ENCODE measurements at regions not wholly inside any gene's neighbourhood (a gene's known extent, or its start where the extent isn't known, plus 50 kb on each side); places are given as distances from the start of the nearest gene placed in this dataset.

GRCh38 chr10:37710831-37711616 is 146.4 kb downstream of the ZNF248 start (continued):
- no peak for TF ChIP-seq NFYB (IDR thresholded peaks at IDR 0.05; ENCODE audit: insufficient read depth, low read depth, low read length)

- no peak for ATAC-seq
- H3K27ac ChIP-seq (ENCODE audit: control insufficient read depth, insufficient read depth): no peak overlapping the region
- no peak for FAIRE-seq
- intact Hi-C loops (cut with micrococcal nuclease; ENCODE audit: unreplicated experiment): no loop called here
- no peaks in the 10 kb centered on the region for H3K4me1 ChIP-seq (ENCODE audit: control insufficient read depth, insufficient read depth, low read length)
- WGBS (ENCODE audit: insufficient coverage, insufficient replicate concordance, low lambda C conversion rate, missing lambda C conversion rate): 53% methylated on average over 2 of the region's 2 CpGs
- no peak for DNase-seq (ENCODE audit: low read depth, low spot score)
- ChIA-PET SMC1A (ENCODE audit: uncharacterized antibody, unreplicated experiment) (no interaction called here), RAD21 (ENCODE audit: unreplicated experiment) (no interaction called here), POLR2A (no interaction called here), CTCF (interaction anchor here (0.8 kb wide), 1 partner anchor 16 kb away, joined by 3 read pairs; no protein-coding TSS in a partner anchor)
- no peak overlapping the region for H2AFZ ChIP-seq (ENCODE audit: control insufficient read depth, low read depth, low read length)
- no peaks in the 10 kb centered on the region for H3K36me3 ChIP-seq (ENCODE audit: control insufficient read depth in 2 of 2, insufficient read depth in 2 of 2, low read length in 1 of 2)
- H3K4me2 ChIP-seq (ENCODE audit: control insufficient read depth, insufficient read depth): no peak overlapping the region
- in situ Hi-C loops (cut with MboI): no loop called here
- no peaks in the 10 kb centered on the region for H4K20me1 ChIP-seq (ENCODE audit: control insufficient read depth, insufficient read depth)
- no peak overlapping the region for H3K4me3 ChIP-seq
- no TSS peak for BruUV-seq (replicated peaks)
- H3K79me2 ChIP-seq (ENCODE audit: control insufficient read depth, insufficient read depth, low read length): no peaks in the 10 kb centered on the region
- no peak overlapping the region for H3K9ac ChIP-seq (ENCODE audit: control insufficient read depth, insufficient read depth, low read length)
- no peaks in the 10 kb centered on the region; the same call in 2 of the 3 replicates for H3K9me3 ChIP-seq (replicated peaks; ENCODE audit: control insufficient read depth, insufficient read depth, low read length)
- H3K27me3 ChIP-seq (replicated peaks in 1 of 2; ENCODE audit: control insufficient read depth in 2 of 2, insufficient read depth in 2 of 2, low read length in 1 of 2): no peaks in the 10 kb centered on the region
- no peak for TF ChIP-seq LARP7 (IDR thresholded peaks at IDR 0.05)
- TF ChIP-seq IRF4 (IDR thresholded peaks at IDR 0.05; ENCODE audit: low read depth, low read length): no peak
- TF ChIP-seq JUND (IDR thresholded peaks at IDR 0.05; ENCODE audit: low read depth, low read length): no peak
- TF ChIP-seq PKNOX1 (IDR thresholded peaks at IDR 0.05): no peak
- TF ChIP-seq NBN (IDR thresholded peaks at IDR 0.05): no peak
- TF ChIP-seq ZBTB11 (CRISPR knock-in tag; IDR thresholded peaks at IDR 0.05): no peak
- no peak for TF ChIP-seq ZSCAN29 (IDR thresholded peaks at IDR 0.05)
- TF ChIP-seq BRCA1 (IDR thresholded peaks at IDR 0.05; ENCODE audit: low read depth, low read length): no peak
- TF ChIP-seq ZNF622 (IDR thresholded peaks at IDR 0.05): no peak
- no peak for TF ChIP-seq HSF1 (IDR thresholded peaks at IDR 0.05; ENCODE audit: low read depth, low read length)
- TF ChIP-seq NFIC (IDR thresholded peaks at IDR 0.05; ENCODE audit: low read depth, low read length): no peak
- TF ChIP-seq ZNF207 (IDR thresholded peaks at IDR 0.05; ENCODE audit: borderline replicate concordance): no peak
- TF ChIP-seq SPI1 (IDR thresholded peaks at IDR 0.05; ENCODE audit: borderline replicate concordance, insufficient read depth, low read depth, low read length): no peak
- no peak for TF ChIP-seq HDAC6 (IDR thresholded peaks at IDR 0.05; ENCODE audit: unreplicated experiment)
- no peak for TF ChIP-seq SIX5 (IDR thresholded peaks at IDR 0.05; ENCODE audit: low read depth, low read length, severe bottlenecking)
- TF ChIP-seq FOXM1 (IDR thresholded peaks at IDR 0.05; ENCODE audit: low read depth, low read length): no peak
Measured at GRCh38 chr10:37707829-37708578, 149.4 kb downstream of the ZNF248 start.

All from GM12878 (cell line).